ENCODE measurements at regions not wholly inside any gene's neighbourhood (a gene's known extent, or its start where the extent isn't known, plus 50 kb on each side); places are given as distances from the start of the nearest gene placed in this dataset.

- TF ChIP-seq POLR2A (IDR thresholded peaks at IDR 0.05; ENCODE audit: low read depth, low read length) = no peak
- no peak for TF ChIP-seq PAX5 (IDR thresholded peaks at IDR 0.05; ENCODE audit: insufficient read depth, low read length, severe bottlenecking)
These were observed 203.1 kb downstream of the SIPA1L2 start for GRCh38 chr1:232426801-232427200.
